HG03571 (cell line): ENCODE measurements at regions not wholly inside any gene's neighbourhood (a gene's known extent, or its start where the extent isn't known, plus 50 kb on each side); places are given as distances from the start of the nearest gene placed in this dataset.

Source experiments
- ATAC-seq: cut with Tn5 transposase; IDR thresholded peaks from one replicate; pipeline ENCODE4 v1.9.1; 2021; ENCODE audit not compliant: unreplicated experiment

- ATAC-seq, result no peak
These were observed 99.4 kb upstream of the BCL11A start for GRCh38 chr2:60652832-60653340.

GRCh38 chr2:60657673-60658072 lies 98.4 kb upstream of the PAPOLG start:
- no peak for ATAC-seq

GRCh38 chr2:60659026-60659425 lies 97.0 kb upstream of the PAPOLG start:
- no peak for ATAC-seq

- ATAC-seq, result no peak
These were observed 94.9 kb upstream of the PAPOLG start for GRCh38 chr2:60661073-60661738.

GRCh38 chr2:60662781-60663180 lies 93.3 kb upstream of the PAPOLG start:
- ATAC-seq, result no peak

- ATAC-seq, result no peak
These were observed 84.1 kb upstream of the PAPOLG start for GRCh38 chr2:60671966-60672365.

GRCh38 chr2:60674524-60675165 lies 81.4 kb upstream of the PAPOLG start:
- peak; percentile 98 for ATAC-seq

- ATAC-seq, result no peak
These were observed 80.8 kb upstream of the PAPOLG start for GRCh38 chr2:60675301-60675700.

- no peak for ATAC-seq
These were observed 79.2 kb upstream of the PAPOLG start for GRCh38 chr2:60676706-60677330.

GRCh38 chr2:60677356-60677755 lies 78.7 kb upstream of the PAPOLG start:
- no peak for ATAC-seq

GRCh38 chr2:60678551-60678950 lies 77.5 kb upstream of the PAPOLG start:
- no peak for ATAC-seq

GRCh38 chr2:60679036-60679780 lies 76.9 kb upstream of the PAPOLG start:
- ATAC-seq, result no peak

- no peak for ATAC-seq
These were observed 62.5 kb upstream of the PAPOLG start for GRCh38 chr2:60693551-60693950.

- no peak for ATAC-seq
These were observed 60.3 kb upstream of the PAPOLG start for GRCh38 chr2:60695793-60696192.

GRCh38 chr2:60699617-60700016 lies 56.5 kb upstream of the PAPOLG start:
- no peak for ATAC-seq

- ATAC-seq, result no peak
These were observed 50.0 kb upstream of the PAPOLG start for GRCh38 chr2:60706021-60706420.
